ENCODE measurements at regions not wholly inside any gene's neighbourhood (a gene's known extent, or its start where the extent isn't known, plus 50 kb on each side); places are given as distances from the start of the nearest gene placed in this dataset.

- BruUV-seq (replicated peaks) = no TSS peak
- ChIA-PET RAD21 (ENCODE audit: low non-redundant PET in 1 of 2, low total read pairs in 2 of 2, uncharacterized antibody in 2 of 2, unreplicated experiment in 2 of 2) (no interaction called here), CTCF (no interaction called here), POLR2A (no interaction called here)
- Histone ChIP-seq H3K27me3 (ENCODE audit: insufficient read depth, low read length) (no peaks in the 10 kb centered on the region), H4K20me1 (ENCODE audit: insufficient read depth) (no peaks in the 10 kb centered on the region), H3K4me3 (replicated peaks in 1 of 2; ENCODE audit: low read depth in 1 of 2, low read length in 2 of 2) (no peak overlapping the region), H3K27ac (ENCODE audit: low read depth, low read length) (no peak overlapping the region), H3K9me3 (ENCODE audit: control insufficient read depth in 1 of 2, insufficient read depth in 1 of 2, low read depth in 1 of 2, low read length in 2 of 2) (no peaks in the 10 kb centered on the region), H3K36me3 (ENCODE audit: control insufficient read depth in 1 of 2, insufficient read depth in 2 of 2, low read length in 2 of 2) (no peaks in the 10 kb centered on the region), H3K9me2 (ENCODE audit: insufficient read depth) (no peaks in the 10 kb centered on the region), H3K9ac (ENCODE audit: low read length) (no peak overlapping the region), H3K4me1 (ENCODE audit: control insufficient read depth in 1 of 2, insufficient read depth in 2 of 2, low read length in 2 of 2) (no peaks in the 10 kb centered on the region), H3K4me2 (ENCODE audit: low read length) (no peak overlapping the region), H3K79me2 (ENCODE audit: insufficient read depth, low read length) (no peaks in the 10 kb centered on the region), H2AFZ (ENCODE audit: low read depth, low read length, poor library complexity, severe bottlenecking) (no peak overlapping the region)
- ATAC-seq = no peak
- intact Hi-C loops (cut with micrococcal nuclease) = no loop called here
- DNase-seq (ENCODE audit: low read depth, low spot score) = no peak
- TF ChIP-seq, protein P1, sequence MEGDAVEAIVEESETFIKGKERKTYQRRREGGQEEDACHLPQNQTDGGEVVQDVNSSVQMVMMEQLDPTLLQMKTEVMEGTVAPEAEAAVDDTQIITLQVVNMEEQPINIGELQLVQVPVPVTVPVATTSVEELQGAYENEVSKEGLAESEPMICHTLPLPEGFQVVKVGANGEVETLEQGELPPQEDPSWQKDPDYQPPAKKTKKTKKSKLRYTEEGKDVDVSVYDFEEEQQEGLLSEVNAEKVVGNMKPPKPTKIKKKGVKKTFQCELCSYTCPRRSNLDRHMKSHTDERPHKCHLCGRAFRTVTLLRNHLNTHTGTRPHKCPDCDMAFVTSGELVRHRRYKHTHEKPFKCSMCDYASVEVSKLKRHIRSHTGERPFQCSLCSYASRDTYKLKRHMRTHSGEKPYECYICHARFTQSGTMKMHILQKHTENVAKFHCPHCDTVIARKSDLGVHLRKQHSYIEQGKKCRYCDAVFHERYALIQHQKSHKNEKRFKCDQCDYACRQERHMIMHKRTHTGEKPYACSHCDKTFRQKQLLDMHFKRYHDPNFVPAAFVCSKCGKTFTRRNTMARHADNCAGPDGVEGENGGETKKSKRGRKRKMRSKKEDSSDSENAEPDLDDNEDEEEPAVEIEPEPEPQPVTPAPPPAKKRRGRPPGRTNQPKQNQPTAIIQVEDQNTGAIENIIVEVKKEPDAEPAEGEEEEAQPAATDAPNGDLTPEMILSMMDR (IDR thresholded peaks at IDR 0.05 in 2 of 3, conservative IDR thresholded peaks at IDR 0.05 in 1 of 3; ENCODE audit: borderline replicate concordance in 1 of 3, insufficient read depth in 1 of 3, low read depth in 2 of 3, low read length in 2 of 3) = no peak
- TF ChIP-seq, protein P2, sequence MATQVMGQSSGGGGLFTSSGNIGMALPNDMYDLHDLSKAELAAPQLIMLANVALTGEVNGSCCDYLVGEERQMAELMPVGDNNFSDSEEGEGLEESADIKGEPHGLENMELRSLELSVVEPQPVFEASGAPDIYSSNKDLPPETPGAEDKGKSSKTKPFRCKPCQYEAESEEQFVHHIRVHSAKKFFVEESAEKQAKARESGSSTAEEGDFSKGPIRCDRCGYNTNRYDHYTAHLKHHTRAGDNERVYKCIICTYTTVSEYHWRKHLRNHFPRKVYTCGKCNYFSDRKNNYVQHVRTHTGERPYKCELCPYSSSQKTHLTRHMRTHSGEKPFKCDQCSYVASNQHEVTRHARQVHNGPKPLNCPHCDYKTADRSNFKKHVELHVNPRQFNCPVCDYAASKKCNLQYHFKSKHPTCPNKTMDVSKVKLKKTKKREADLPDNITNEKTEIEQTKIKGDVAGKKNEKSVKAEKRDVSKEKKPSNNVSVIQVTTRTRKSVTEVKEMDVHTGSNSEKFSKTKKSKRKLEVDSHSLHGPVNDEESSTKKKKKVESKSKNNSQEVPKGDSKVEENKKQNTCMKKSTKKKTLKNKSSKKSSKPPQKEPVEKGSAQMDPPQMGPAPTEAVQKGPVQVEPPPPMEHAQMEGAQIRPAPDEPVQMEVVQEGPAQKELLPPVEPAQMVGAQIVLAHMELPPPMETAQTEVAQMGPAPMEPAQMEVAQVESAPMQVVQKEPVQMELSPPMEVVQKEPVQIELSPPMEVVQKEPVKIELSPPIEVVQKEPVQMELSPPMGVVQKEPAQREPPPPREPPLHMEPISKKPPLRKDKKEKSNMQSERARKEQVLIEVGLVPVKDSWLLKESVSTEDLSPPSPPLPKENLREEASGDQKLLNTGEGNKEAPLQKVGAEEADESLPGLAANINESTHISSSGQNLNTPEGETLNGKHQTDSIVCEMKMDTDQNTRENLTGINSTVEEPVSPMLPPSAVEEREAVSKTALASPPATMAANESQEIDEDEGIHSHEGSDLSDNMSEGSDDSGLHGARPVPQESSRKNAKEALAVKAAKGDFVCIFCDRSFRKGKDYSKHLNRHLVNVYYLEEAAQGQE (IDR thresholded peaks at IDR 0.05; ENCODE audit: low read depth) = no peak
- TF ChIP-seq MAX (IDR thresholded peaks at IDR 0.05) (no peak), ATF3 (IDR thresholded peaks at IDR 0.05) (no peak), YY1 (IDR thresholded peaks at IDR 0.05; ENCODE audit: extremely low read depth, insufficient replicate concordance, low read depth, low read length) (no peak), RAD21 (IDR thresholded peaks at IDR 0.05; ENCODE audit: low read depth) (no peak)
These were observed 264.5 kb upstream of the EMCN start for GRCh38 chr4:100782356-100782755.
